Fibroblast of the aortic adventitia (primary cell): ENCODE measurements at regions not wholly inside any gene's neighbourhood (a gene's known extent, or its start where the extent isn't known, plus 50 kb on each side); places are given as distances from the start of the nearest gene placed in this dataset.

Experiments
- DNase-seq: peaks from one replicate; pipeline ENCODE4 v3.0.0-alpha.2; 2010; ENCODE audit warnings: low read depth
- H3K4me3 ChIP-seq: 2 replicates; pipeline ENCODE4 v1.5.1; 2011; ENCODE audit warnings: low read depth, mild to moderate bottlenecking, control low read depth, low read length, moderate library complexity
- TF ChIP-seq, protein P1 (sequence below): IDR thresholded peaks from 2 replicates; pipeline ENCODE4 v1.5.1; 2011; ENCODE audit warnings: mild to moderate bottlenecking, low read length, control low read depth, inconsistent platforms; ENCODE audit not compliant: insufficient read depth

DNA sequence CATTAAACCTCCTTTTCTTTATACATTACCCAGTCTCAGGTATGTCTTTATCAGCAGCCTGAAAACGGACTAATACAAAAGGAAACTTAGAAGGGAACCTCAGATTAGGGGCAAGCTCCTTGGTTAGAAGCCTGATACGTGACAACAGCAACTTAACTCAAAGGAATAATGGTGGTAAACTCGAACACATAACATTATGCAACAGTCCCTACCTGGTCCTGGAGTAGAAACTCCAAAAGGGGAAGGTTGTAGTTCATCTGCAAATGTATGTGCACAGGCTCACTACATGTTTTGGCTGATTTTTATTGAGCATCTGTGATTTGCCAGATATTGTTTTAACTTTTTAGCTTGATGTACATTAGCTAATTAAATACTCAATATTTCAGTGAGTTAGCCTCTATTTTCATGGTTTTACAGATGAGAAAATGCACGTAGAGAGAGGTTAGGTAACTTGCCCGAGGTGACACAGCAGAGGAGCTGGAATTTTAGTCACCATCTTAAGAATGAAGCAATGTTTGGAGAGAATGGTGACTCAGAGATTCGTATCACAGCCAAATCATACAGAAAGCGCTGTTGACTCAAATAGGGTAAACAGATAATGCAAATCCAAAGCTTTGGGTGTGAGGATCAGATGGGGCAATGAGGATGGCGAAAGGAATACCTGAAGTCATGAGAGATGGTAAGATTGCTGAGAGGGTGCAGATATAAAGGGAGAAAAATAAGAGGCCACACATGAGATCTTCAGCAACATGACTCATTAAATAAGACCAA lies 194.9 kb upstream of the RBFOX1 start:
- no peak for DNase-seq
- TF ChIP-seq, protein P1, sequence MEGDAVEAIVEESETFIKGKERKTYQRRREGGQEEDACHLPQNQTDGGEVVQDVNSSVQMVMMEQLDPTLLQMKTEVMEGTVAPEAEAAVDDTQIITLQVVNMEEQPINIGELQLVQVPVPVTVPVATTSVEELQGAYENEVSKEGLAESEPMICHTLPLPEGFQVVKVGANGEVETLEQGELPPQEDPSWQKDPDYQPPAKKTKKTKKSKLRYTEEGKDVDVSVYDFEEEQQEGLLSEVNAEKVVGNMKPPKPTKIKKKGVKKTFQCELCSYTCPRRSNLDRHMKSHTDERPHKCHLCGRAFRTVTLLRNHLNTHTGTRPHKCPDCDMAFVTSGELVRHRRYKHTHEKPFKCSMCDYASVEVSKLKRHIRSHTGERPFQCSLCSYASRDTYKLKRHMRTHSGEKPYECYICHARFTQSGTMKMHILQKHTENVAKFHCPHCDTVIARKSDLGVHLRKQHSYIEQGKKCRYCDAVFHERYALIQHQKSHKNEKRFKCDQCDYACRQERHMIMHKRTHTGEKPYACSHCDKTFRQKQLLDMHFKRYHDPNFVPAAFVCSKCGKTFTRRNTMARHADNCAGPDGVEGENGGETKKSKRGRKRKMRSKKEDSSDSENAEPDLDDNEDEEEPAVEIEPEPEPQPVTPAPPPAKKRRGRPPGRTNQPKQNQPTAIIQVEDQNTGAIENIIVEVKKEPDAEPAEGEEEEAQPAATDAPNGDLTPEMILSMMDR: no peak

DNA sequence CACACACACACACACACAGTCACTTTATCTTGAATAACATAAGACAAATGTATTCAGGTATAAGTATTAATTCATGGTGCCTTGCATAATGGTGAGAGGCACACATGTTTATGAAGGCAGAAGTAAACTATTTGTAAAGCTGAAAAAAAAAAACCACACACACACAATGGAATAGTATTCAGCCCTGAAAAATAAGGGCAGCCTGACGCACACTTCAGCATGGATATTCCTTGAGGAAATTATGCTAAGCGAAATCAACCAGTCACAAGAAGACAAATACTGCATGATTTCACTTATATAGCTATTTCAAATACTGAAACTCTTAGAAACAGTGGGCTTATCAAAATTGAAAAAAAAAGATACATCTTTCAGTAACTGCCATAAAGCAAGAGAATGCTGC lies 200.2 kb upstream of the RBFOX1 start:
- TF ChIP-seq, protein P1: no peak
- no peak overlapping the region for H3K4me3 ChIP-seq
- no peak for DNase-seq

More for the DNA sequence above, 194.9 kb upstream of the RBFOX1 start:
- H3K4me3 ChIP-seq: no peak overlapping the region

DNA sequence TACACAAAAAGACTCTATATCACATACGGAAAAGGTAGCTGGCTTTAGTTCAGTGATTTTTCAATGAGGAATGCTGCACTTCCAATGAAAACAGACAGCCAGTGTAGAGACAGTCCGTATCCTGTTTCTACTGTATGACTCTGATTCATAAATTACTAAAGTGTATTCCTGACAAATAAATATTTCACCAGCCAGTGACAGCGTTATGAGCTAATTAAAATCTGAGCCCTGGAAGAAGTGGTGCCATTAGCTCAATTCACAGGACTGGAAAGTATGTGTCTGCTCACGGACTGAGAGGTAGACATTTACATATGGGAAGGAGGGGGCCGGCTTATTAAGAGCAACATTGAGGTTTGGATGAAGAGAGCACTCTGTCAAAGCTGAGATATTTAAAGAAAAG lies 207.9 kb upstream of the RBFOX1 start:
- TF ChIP-seq, protein P1: no peak
- H3K4me3 ChIP-seq: no peak overlapping the region
- no peak for DNase-seq

DNA sequence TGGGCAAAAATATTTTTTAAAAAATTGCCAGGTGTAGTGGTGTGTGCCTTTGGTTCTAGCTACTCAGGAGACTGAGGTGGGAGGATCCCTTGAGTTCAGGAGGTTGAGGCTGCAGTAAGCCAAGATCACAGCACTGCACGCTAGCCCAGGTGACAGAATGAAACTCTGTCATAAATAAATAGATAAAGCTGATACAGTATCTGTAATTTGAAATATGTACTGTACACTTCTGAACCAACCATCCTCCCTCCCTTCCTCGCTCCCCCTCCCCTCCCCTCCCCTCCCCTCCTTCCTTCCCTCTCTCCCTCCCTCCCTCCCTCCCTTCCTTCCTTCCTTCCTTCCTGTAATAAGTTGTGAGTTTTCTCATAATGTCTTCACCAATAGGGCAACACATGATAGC lies 208.4 kb upstream of the RBFOX1 start:
- no peak for DNase-seq
- TF ChIP-seq, protein P1: no peak
- no peak overlapping the region for H3K4me3 ChIP-seq

DNA sequence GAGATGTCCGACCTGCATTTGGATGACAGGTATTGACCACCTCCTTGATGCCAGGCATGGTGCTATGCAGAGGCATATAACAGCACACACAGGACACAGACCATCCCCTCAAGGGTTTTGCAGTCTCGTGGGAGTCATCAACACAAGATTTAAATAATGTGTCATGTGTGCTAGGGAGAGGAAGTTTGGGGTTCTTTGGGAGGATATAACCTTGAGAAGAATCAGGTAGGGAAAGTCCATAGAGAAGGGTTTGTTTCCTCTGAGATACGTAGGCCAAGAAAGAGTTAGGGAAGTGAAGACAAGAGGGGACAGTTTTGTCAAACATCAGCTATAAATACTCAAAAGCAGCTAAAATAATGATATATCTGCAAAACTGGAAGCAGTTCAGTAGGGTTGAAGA lies 215.9 kb upstream of the RBFOX1 start:
- no peak for DNase-seq
- TF ChIP-seq, protein P1: no peak
- no peak overlapping the region for H3K4me3 ChIP-seq

DNA sequence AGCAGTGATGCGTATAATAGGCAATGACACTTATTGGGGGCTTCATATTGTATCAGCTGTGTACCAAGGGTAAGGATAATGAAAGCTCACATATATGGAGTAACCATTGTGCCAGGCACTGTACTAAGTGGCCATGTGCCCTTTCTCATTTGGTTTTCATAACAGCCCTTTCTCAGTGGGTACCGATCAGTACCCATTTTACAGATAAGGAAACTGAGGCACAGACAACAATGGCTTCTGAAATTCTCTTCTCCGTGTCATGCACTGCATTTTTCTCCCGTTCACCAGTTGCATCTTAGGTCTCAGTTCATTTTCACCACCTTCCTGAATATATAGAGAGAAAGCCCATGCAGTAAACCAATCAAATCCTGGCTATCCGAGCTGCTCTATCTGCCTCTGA lies 216.7 kb upstream of the RBFOX1 start:
- DNase-seq: no peak
- TF ChIP-seq, protein P1: no peak
- no peak overlapping the region for H3K4me3 ChIP-seq

DNA sequence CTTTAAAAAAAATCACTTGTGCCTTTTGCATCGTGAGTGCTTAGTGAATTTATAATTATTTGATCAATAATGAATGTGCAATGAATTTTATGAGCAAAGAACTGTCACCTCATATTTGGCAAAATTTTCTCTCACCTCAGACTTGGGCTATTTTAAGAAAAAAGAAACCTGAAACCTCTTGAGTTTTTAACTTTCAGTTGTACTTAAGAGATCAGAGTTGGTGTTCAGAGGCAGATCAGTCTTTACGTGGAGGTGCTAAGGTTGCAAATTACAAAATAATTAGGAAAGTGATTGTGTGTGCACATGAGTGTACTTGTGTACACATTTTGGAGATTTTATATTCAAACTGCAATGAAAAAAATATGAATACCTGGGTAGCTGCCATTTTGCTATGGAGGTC lies 218.7 kb upstream of the RBFOX1 start:
- no peak for DNase-seq
- no peak overlapping the region for H3K4me3 ChIP-seq
- TF ChIP-seq, protein P1: no peak
